Effector memory CD8-positive, alpha-beta T cell (primary cell): ENCODE measurements at regions not wholly inside any gene's neighbourhood (a gene's known extent, or its start where the extent isn't known, plus 50 kb on each side); places are given as distances from the start of the nearest gene placed in this dataset.
"Not testable (repeated sequence)": the region's sequence is repeated elsewhere in the genome, so short reads cannot be mapped to it uniquely, and the experiment has no call there.

ENCODE experiments used
- ATAC-seq: fragments of 150-1000 bp; cut with Tn5 transposase; replicated peaks from 2 replicates; pipeline ENCODE4 v1.10.0; 2021; ENCODE audit warnings: mild to moderate bottlenecking, moderate library complexity
- DNase-seq, 3 experiments: peaks; one replicate each; pipeline ENCODE4 v3.0.0; 2021
- H3K27ac Mint-ChIP-seq, 2 donors: one replicate each; pipeline ENCODE4 v1.8.0; 2022; ENCODE audit warnings: mild to moderate bottlenecking in 2 of 2, mixed read lengths in 2 of 2, moderate library complexity in 2 of 2
- H3K27me3 Mint-ChIP-seq, 2 donors: one replicate each; pipeline ENCODE4 v1.8.0; 2022; ENCODE audit warnings: mixed read lengths in 2 of 2
- H3K36me3 Mint-ChIP-seq: one replicate; pipeline ENCODE4 v1.8.0; 2022; ENCODE audit warnings: mild to moderate bottlenecking, moderate library complexity, mixed read lengths; ENCODE audit not compliant: insufficient read depth
- H3K4me1 Mint-ChIP-seq, 2 donors: one replicate each; pipeline ENCODE4 v1.8.0; 2022; ENCODE audit warnings: low read depth in 2 of 2, mixed read lengths in 2 of 2
- H3K4me3 Mint-ChIP-seq, 2 donors: one replicate each; pipeline ENCODE4 v1.8.0; 2022; ENCODE audit warnings: mild to moderate bottlenecking in 2 of 2, mixed read lengths in 2 of 2, moderate library complexity in 2 of 2
- H3K9me3 Mint-ChIP-seq, 2 donors: one replicate each; pipeline ENCODE4 v1.8.0; 2022; ENCODE audit warnings: mixed read lengths in 2 of 2

DNA sequence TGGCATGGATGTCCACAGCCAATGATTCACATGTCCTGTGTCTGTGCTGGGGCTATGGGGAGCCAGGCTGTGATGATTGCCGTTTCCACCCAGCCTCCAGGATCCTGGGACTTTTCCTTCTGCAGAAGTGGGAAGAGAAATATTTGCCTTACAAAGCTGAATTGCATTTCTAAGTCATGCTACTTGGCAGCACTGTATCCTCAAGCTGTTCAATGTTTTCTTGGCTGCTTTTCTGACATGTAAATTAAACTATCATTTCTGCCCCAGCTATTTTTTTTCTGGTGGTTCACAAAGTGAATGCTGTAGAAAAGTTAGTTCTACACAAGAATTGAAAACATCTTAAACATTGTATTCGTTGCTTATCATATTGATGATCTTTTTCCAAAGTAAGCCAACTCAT lies 51.9 kb upstream of the TCERG1L start:
- no peak overlapping the region for H3K27ac Mint-ChIP-seq
- H3K9me3 Mint-ChIP-seq: peaks cover 14 to 36% of the 10 kb centered on the region in 2 donors
- ATAC-seq (no peak), DNase-seq (no peak)
- H3K4me3 Mint-ChIP-seq: no peak overlapping the region
- peaks cover 0 to 10% of the 10 kb centered on the region in 2 donors for H3K27me3 Mint-ChIP-seq
- H3K4me1 Mint-ChIP-seq: no peaks in the 10 kb centered on the region
- H3K36me3 Mint-ChIP-seq: no peaks in the 10 kb centered on the region

DNA sequence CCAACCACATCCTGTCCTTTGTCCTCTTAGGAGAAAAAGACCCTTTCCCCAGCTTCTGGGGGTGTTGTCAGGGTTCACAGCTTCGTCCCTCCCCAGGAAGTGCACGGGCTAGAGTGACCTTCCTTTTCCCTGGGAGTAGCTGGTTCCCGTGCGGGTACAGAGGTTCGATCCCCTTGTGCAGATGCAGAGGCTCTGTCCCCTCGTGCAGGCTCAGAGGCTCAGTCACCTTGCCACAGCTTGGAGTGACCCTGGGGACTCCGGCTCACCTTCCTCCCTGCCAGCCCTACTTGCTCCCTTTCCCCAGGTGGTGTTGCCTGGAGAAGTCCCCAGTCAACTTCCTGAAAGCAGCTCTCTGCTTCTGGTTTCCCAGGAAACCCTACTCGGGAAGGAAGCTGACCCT lies 60.0 kb upstream of the TCERG1L start:
- ATAC-seq: no peak
- no peaks in the 10 kb centered on the region for H3K4me1 Mint-ChIP-seq
- H3K4me3 Mint-ChIP-seq: no peak overlapping the region
- no peak for DNase-seq
- no peaks in the 10 kb centered on the region for H3K36me3 Mint-ChIP-seq
- no peak overlapping the region for H3K27ac Mint-ChIP-seq
- H3K27me3 Mint-ChIP-seq: peaks cover 0 to 16% of the 10 kb centered on the region in 2 donors
- H3K9me3 Mint-ChIP-seq: peaks cover 7 to 20% of the 10 kb centered on the region in 2 donors

GRCh38 chr10:131381576-131381975 lies 70.1 kb upstream of the TCERG1L start:
- Mint-ChIP-seq H3K4me1 (no peaks in the 10 kb centered on the region), H3K27ac (no peak overlapping the region), H3K9me3 (peaks cover 2 to 7% of the 10 kb centered on the region in 2 donors), H3K4me3 (no peak overlapping the region), H3K27me3 (no peaks in the 10 kb centered on the region), H3K36me3 (no peaks in the 10 kb centered on the region)
- no peak for ATAC-seq
- no peak for DNase-seq

GRCh38 chr10:131385161-131385872 lies 73.8 kb upstream of the TCERG1L start:
- not testable (repeated sequence) for ATAC-seq, H3K9me3 Mint-ChIP-seq, H3K27me3 Mint-ChIP-seq, DNase-seq, H3K36me3 Mint-ChIP-seq, H3K4me3 Mint-ChIP-seq, H3K27ac Mint-ChIP-seq, H3K4me1 Mint-ChIP-seq

- H3K27me3 Mint-ChIP-seq: no peaks in the 10 kb centered on the region
- no peaks in the 10 kb centered on the region for H3K36me3 Mint-ChIP-seq
- H3K4me3 Mint-ChIP-seq: no peak overlapping the region
- DNase-seq (no peak), ATAC-seq (no peak)
- H3K27ac Mint-ChIP-seq: no peak overlapping the region
- H3K4me1 Mint-ChIP-seq: no peaks in the 10 kb centered on the region
- peaks cover 0 to 8% of the 10 kb centered on the region in 2 donors for H3K9me3 Mint-ChIP-seq
These were observed 75.6 kb upstream of the TCERG1L start for GRCh38 chr10:131387018-131387529.

- no peaks in the 10 kb centered on the region for H3K9me3 Mint-ChIP-seq
- no peak for ATAC-seq
- H3K27ac Mint-ChIP-seq: no peak overlapping the region
- no peak overlapping the region for H3K4me3 Mint-ChIP-seq
- H3K4me1 Mint-ChIP-seq: no peaks in the 10 kb centered on the region
- no peaks in the 10 kb centered on the region for H3K36me3 Mint-ChIP-seq
- H3K27me3 Mint-ChIP-seq: peaks cover 0 to 6% of the 10 kb centered on the region in 2 donors
- no peak for DNase-seq
These were observed 80.4 kb upstream of the TCERG1L start for GRCh38 chr10:131391936-131392335.

- Mint-ChIP-seq H3K27me3 (peaks cover 0 to 6% of the 10 kb centered on the region in 2 donors), H3K36me3 (no peaks in the 10 kb centered on the region), H3K27ac (no peak overlapping the region), H3K9me3 (no peaks in the 10 kb centered on the region), H3K4me3 (no peak overlapping the region), H3K4me1 (no peaks in the 10 kb centered on the region)
- ATAC-seq (no peak), DNase-seq (no peak)
These were observed 84.9 kb upstream of the TCERG1L start for GRCh38 chr10:131396121-131397050.

DNA sequence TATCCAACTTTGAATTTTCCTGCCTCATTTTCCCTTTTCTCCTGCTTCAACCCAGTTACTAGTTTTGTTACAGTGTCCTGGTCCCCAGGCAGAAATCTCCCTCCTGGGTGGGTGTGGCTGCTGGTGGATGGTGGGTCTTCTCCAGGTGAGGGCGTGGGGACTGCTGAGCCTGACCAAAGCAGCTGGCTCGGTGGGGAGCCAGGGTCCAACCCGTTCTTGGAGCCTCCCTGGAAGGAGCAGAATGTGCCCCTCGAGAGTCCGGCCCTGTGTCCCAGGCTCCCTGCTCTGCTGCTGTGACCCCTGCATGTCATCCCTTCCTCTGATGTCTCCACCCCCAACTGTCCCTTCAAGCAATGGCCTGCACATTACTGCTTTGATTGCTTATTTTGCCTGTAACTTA lies 86.6 kb upstream of the TCERG1L start:
- H3K9me3 Mint-ChIP-seq: no peaks in the 10 kb centered on the region
- no peak for DNase-seq
- H3K4me1 Mint-ChIP-seq: no peaks in the 10 kb centered on the region
- ATAC-seq: no peak
- no peaks in the 10 kb centered on the region for H3K36me3 Mint-ChIP-seq
- no peak overlapping the region for H3K4me3 Mint-ChIP-seq
- peaks cover 0 to 6% of the 10 kb centered on the region in 2 donors for H3K27me3 Mint-ChIP-seq
- H3K27ac Mint-ChIP-seq: no peak overlapping the region

GRCh38 chr10:131399981-131400380 lies 88.5 kb upstream of the TCERG1L start:
- Mint-ChIP-seq H3K27me3 (no peaks in the 10 kb centered on the region), H3K36me3 (no peaks in the 10 kb centered on the region), H3K27ac (no peak overlapping the region), H3K9me3 (no peaks in the 10 kb centered on the region), H3K4me1 (no peaks in the 10 kb centered on the region), H3K4me3 (no peak overlapping the region)
- ATAC-seq (no peak), DNase-seq (no peak)

- H3K27ac Mint-ChIP-seq: no peak overlapping the region
- no peaks in the 10 kb centered on the region for H3K27me3 Mint-ChIP-seq
- no peak overlapping the region for H3K4me3 Mint-ChIP-seq
- H3K9me3 Mint-ChIP-seq: no peaks in the 10 kb centered on the region
- no peaks in the 10 kb centered on the region for H3K36me3 Mint-ChIP-seq
- DNase-seq (no peak), ATAC-seq (no peak)
- H3K4me1 Mint-ChIP-seq: no peaks in the 10 kb centered on the region
These were observed 89.0 kb upstream of the TCERG1L start for GRCh38 chr10:131400513-131400912.

DNA sequence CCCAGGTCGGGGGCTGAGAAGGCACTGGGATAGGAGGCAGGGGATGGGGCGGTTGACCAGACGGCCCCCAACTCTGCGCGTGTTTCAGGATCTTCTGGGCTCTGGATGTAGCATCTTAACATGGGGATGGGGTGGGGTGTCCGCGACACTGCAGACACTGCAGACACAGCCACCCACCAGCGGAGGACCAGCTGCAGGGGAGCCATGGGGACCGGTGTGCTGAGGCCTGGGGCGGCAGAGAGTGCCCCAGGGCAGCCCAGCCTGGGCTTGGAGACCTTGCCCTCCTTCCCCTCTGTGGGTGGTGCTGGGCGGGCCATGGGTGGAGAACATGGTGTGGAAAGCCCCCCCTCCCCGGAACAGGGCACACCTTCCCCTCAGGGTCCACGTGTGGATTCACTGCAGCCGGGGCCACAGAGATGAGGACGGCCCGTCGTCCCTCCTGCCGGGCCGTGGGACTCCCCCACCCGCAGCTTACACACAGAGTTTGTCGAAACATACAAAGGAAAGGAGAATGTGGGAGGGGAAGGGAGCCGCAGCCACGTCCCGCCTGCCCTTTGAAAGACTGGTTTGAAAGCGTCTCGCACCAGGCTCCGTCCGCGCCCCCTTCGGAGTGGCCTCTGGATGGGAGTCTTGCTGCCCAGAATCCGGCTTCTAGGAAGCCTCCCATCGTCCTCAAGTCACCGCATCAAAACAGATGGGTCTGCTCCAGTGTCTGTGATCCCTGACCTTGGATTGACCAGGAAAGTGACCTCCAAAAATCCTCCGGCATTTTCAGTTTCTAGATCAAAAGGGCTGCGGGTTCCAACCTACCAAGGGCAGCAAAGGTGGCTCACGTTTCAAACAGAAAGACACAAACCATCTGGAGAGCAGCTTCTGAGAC lies 91.5 kb upstream of the TCERG1L start:
- no peaks in the 10 kb centered on the region for H3K4me1 Mint-ChIP-seq
- H3K27ac Mint-ChIP-seq: no peak overlapping the region
- DNase-seq (no peak), ATAC-seq (no peak)
- no peaks in the 10 kb centered on the region for H3K36me3 Mint-ChIP-seq
- no peaks in the 10 kb centered on the region for H3K27me3 Mint-ChIP-seq
- no peak overlapping the region for H3K4me3 Mint-ChIP-seq
- H3K9me3 Mint-ChIP-seq: no peaks in the 10 kb centered on the region

- no peaks in the 10 kb centered on the region for H3K4me1 Mint-ChIP-seq
- no peak for ATAC-seq
- H3K36me3 Mint-ChIP-seq: no peaks in the 10 kb centered on the region
These were observed 92.4 kb upstream of the TCERG1L start for GRCh38 chr10:131403936-131404335.

DNA sequence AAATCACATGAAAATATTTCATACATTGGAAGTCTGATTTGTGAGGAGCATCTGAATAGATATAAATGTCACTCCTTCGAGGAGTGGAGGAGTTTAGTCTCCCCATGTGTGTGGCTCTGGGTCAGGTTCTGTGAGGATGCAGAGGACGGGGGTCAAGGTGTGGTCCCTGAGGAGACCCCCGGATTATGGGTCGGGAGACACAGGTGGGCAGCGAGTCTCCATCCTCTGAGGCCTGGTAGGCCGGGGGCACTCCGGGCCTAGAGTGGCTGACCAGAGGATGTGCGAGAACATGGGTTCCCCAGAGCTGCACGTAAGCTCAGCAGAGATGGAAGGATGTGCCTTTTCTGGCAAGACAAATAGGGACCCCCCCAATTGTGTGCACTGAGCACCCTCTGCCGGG lies 93.4 kb upstream of the TCERG1L start:
- DNase-seq (no peak), ATAC-seq (no peak)
- no peak overlapping the region for H3K4me3 Mint-ChIP-seq
- no peaks in the 10 kb centered on the region for H3K4me1 Mint-ChIP-seq
- H3K27me3 Mint-ChIP-seq: no peaks in the 10 kb centered on the region
- H3K36me3 Mint-ChIP-seq: no peaks in the 10 kb centered on the region
- no peaks in the 10 kb centered on the region for H3K9me3 Mint-ChIP-seq
- H3K27ac Mint-ChIP-seq: no peak overlapping the region

More at GRCh38 chr10:131403936-131404335, 92.4 kb upstream of the TCERG1L start:
- Mint-ChIP-seq H3K27ac (no peak overlapping the region), H3K9me3 (no peaks in the 10 kb centered on the region), H3K4me3 (no peak overlapping the region), H3K27me3 (no peaks in the 10 kb centered on the region)
- no peak for DNase-seq
